Right lobe of liver (tissue), 4 donors: ENCODE measurements at regions not wholly inside any gene's neighbourhood (a gene's known extent, or its start where the extent isn't known, plus 50 kb on each side); places are given as distances from the start of the nearest gene placed in this dataset.

Experiments used
- POLR2A ChIP-seq: fragments of 450-650 bp; IDR thresholded peaks from one replicate; pipeline ENCODE4 v1.6.1; 2017; ENCODE audit warnings: antibody characterized with exemption, mild to moderate bottlenecking
- TF ChIP-seq, protein P1 (sequence below), 4 donors: fragments of 200-600 bp in 3 of 4; fragments of 450-650 bp in 1 of 4; IDR thresholded peaks; one replicate each; pipeline versions ENCODE4 v1.5.1 to v1.8.0; 2016 to 2022; ENCODE audit warnings: antibody characterized with exemption in 4 of 4, mild to moderate bottlenecking in 2 of 4
- donor health status: DM: no; HTN: no; CAD: no.
- donor health status: DM: no; HTN: no; CAD: no.
- donor health status: DM: no; HTN: yes; CAD: no.

DNA sequence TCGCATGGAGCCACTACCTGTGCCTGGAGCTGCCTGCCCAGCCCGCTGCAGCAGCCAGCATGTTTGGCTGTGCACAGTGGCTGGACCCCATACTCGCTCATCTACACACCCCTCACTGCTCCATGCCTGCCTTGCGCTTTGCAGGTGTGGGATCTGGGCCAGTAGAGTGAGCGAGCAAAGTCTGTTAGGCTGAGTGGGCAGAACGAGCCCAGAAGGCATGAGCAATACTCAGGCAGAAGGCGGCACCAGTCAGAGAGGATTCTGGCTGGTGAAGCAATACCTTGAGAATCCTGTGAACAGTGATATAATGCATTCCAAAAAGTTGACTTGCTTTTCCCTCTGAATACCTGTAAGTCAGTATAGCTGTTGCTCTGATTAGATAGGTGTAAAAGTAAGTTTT, 816.4 kb downstream of the KCNT2 start:
- TF ChIP-seq POLR2A = no peak
- TF ChIP-seq, protein P1, sequence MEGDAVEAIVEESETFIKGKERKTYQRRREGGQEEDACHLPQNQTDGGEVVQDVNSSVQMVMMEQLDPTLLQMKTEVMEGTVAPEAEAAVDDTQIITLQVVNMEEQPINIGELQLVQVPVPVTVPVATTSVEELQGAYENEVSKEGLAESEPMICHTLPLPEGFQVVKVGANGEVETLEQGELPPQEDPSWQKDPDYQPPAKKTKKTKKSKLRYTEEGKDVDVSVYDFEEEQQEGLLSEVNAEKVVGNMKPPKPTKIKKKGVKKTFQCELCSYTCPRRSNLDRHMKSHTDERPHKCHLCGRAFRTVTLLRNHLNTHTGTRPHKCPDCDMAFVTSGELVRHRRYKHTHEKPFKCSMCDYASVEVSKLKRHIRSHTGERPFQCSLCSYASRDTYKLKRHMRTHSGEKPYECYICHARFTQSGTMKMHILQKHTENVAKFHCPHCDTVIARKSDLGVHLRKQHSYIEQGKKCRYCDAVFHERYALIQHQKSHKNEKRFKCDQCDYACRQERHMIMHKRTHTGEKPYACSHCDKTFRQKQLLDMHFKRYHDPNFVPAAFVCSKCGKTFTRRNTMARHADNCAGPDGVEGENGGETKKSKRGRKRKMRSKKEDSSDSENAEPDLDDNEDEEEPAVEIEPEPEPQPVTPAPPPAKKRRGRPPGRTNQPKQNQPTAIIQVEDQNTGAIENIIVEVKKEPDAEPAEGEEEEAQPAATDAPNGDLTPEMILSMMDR (IDR thresholded peaks at IDR 0.05) = no peak
